K562 (cell line): ENCODE measurements at regions not wholly inside any gene's neighbourhood (a gene's known extent, or its start where the extent isn't known, plus 50 kb on each side); places are given as distances from the start of the nearest gene placed in this dataset.

Experiments used
- ATAC-seq: fragments of 200-7000 bp; cut with Tn5 transposase; 3 replicates; pipeline ENCODE4 v1.9.1; 2020; ENCODE audit warnings: moderate library complexity
- BruUV-seq: library from RNA; stranded (reverse); fragments of 400-500 nt; replicated peaks from 2 replicates; lab custom pipeline; 2021; lab: Mats Ljungman, UMichigan
- CTCF ChIA-PET: fragments of 300-600 bp; formaldehyde crosslinking; extraction: SDS; loops from one replicate; lab custom pipeline; 2021; ENCODE audit warnings: low intra/inter-chr PET ratio; lab: Yijun Ruan, JAX
- POLR2A ChIA-PET: fragments of 300-600, 350-650 bp; sonication (Branson Sonifier 250); formaldehyde crosslinking; extraction: SDS; loops from one replicate; lab custom pipeline; 2021; ENCODE audit warnings: antibody characterized with exemption, inconsistent platforms; lab: Yijun Ruan, JAX
- DNase-seq, 4 experiments: peaks; one replicate each; pipeline versions ENCODE4 v3.0.0 to v3.0.0-alpha.2; 2011 to 2018; ENCODE audit warnings: low spot score in 3 of 4, mixed read lengths in 3 of 4; ENCODE audit errors: extremely low read depth in 1 of 4
- FAIRE-seq: peaks from 2 replicates; lab custom pipeline; 2011; peaks lifted over from hg19 to GRCh38; lab: Jason Lieb, UNC
- H2AFZ ChIP-seq: 2 replicates; pipeline ENCODE4 v1.6.0; 2011; ENCODE audit warnings: low read depth, low read length, control low read depth, inconsistent platforms
- H3K27ac ChIP-seq: fragments of 200-600 bp; 3 replicates; pipeline ENCODE4 v1.8.0; 2011; ENCODE audit warnings: low read depth, mild to moderate bottlenecking, control low read depth, inconsistent platforms, low read length, moderate library complexity, mixed read lengths; ENCODE audit errors: extremely low read depth
- H3K27me3 ChIP-seq, 2 experiments: fragments of 300-600 bp in 1 of 2; 2 replicates in 1 of 2; 3 replicates in 1 of 2; pipeline versions ENCODE4 v1.6.0 to v1.8.0; 2011; ENCODE audit warnings: inconsistent platforms in 2 of 2, low read length in 2 of 2, mild to moderate bottlenecking in 1 of 2, mixed read lengths in 1 of 2, moderate library complexity in 1 of 2; ENCODE audit not compliant: control insufficient read depth in 2 of 2, insufficient read depth in 2 of 2
- H3K36me3 ChIP-seq: fragments of 300-600 bp; 3 replicates; pipeline ENCODE4 v1.8.0; 2011; ENCODE audit warnings: mild to moderate bottlenecking, low read length, inconsistent platforms; ENCODE audit not compliant: control insufficient read depth, insufficient read depth
- H3K4me1 ChIP-seq, 2 experiments: fragments of 200-600 bp in 1 of 2; replicated peaks in 1 of 2; 2 replicates in 1 of 2; 3 replicates in 1 of 2; pipeline versions ENCODE4 v1.5.1 to v1.8.0; 2011; ENCODE audit warnings: inconsistent platforms in 2 of 2, low read length in 2 of 2, mild to moderate bottlenecking in 1 of 2, mixed read lengths in 1 of 2, moderate library complexity in 1 of 2; ENCODE audit not compliant: control insufficient read depth in 2 of 2, insufficient read depth in 2 of 2
- H3K4me2 ChIP-seq: 2 replicates; pipeline ENCODE4 v1.6.1; 2011; ENCODE audit warnings: low read length, control low read depth, inconsistent platforms, mixed read lengths; ENCODE audit not compliant: insufficient read depth
- H3K4me3 ChIP-seq: fragments of 200-600 bp; sonication (generic), shearing (Covaris generic); 2 replicates; pipeline ENCODE4 v1.5.1; 2016; ENCODE audit warnings: control low read depth, inconsistent platforms
- H3K79me2 ChIP-seq: fragments of 200-600 bp; 3 replicates; pipeline ENCODE4 v1.8.0; 2011; ENCODE audit warnings: low read length, inconsistent platforms; ENCODE audit not compliant: control insufficient read depth, insufficient read depth
- H3K9ac ChIP-seq, 2 experiments: 2 replicates each; pipeline versions ENCODE4 v1.6.0 to v1.6.1; 2011; ENCODE audit warnings: low read depth in 2 of 2, low read length in 2 of 2, control low read depth in 1 of 2, inconsistent platforms in 1 of 2, mild to moderate bottlenecking in 1 of 2, mixed read lengths in 1 of 2; ENCODE audit not compliant: insufficient read depth in 1 of 2
- H3K9me1 ChIP-seq: one replicate; pipeline ENCODE4 v1.6.0; 2011; ENCODE audit warnings: inconsistent platforms, mild to moderate bottlenecking, low read length, moderate library complexity; ENCODE audit not compliant: control insufficient read depth, insufficient read depth
- H3K9me3 ChIP-seq: replicated peaks from 2 replicates; pipeline ENCODE4 v1.5.1; 2011; ENCODE audit warnings: low read depth, low read length, inconsistent platforms; ENCODE audit not compliant: control insufficient read depth, insufficient read depth
- H4K20me1 ChIP-seq: replicated peaks from 2 replicates; pipeline ENCODE4 v1.6.1; 2011; ENCODE audit warnings: low read length, inconsistent platforms, mixed read lengths; ENCODE audit not compliant: control insufficient read depth, insufficient read depth
- AFF4 ChIP-seq: sonication (generic); formaldehyde crosslinking; IDR thresholded peaks from 2 replicates; pipeline ENCODE4 v1.8.0; 2023; ENCODE audit warnings: mild to moderate bottlenecking, missing genetic modification reagents
- ARID2 ChIP-seq: fragments of 450-650 bp; IDR thresholded peaks from 2 replicates; pipeline ENCODE4 v1.6.1; 2017; ENCODE audit warnings: antibody characterized with exemption, mild to moderate bottlenecking
- BCLAF1 ChIP-seq, 2 experiments: fragments of 450-650 bp in 1 of 2; IDR thresholded peaks; 2 replicates each; pipeline ENCODE4 v1.6.1; 2011 to 2017; ENCODE audit warnings: low read depth in 2 of 2, antibody characterized with exemption in 1 of 2, borderline replicate concordance in 1 of 2, low read length in 1 of 2, mild to moderate bottlenecking in 1 of 2, mixed read lengths in 1 of 2; ENCODE audit not compliant: control insufficient read depth in 1 of 2
- C11orf30 ChIP-seq: fragments of 450-650 bp; IDR thresholded peaks from 2 replicates; pipeline ENCODE4 v1.6.1; 2016; ENCODE audit warnings: low read depth, mild to moderate bottlenecking
- CBFB ChIP-seq: sonication (generic); formaldehyde crosslinking; IDR thresholded peaks from 2 replicates; pipeline ENCODE4 v1.4.0; 2020; ENCODE audit warnings: mild to moderate bottlenecking, missing genetic modification reagents
- NCOR1 ChIP-seq: fragments of 450-650 bp; IDR thresholded peaks from 2 replicates; pipeline ENCODE4 v1.6.1; 2016; ENCODE audit warnings: mild to moderate bottlenecking, moderate library complexity
- POLR2B ChIP-seq: fragments of 450-650 bp; IDR thresholded peaks from 2 replicates; pipeline ENCODE4 v1.6.1; 2018; ENCODE audit warnings: low read depth; ENCODE audit not compliant: partially characterized antibody
- RBM15 ChIP-seq: fragments of 200-400 bp; formaldehyde crosslinking; IDR thresholded peaks from 2 replicates; pipeline ENCODE4 v1.6.1; 2018; ENCODE audit warnings: mild to moderate bottlenecking, low read length, moderate library complexity; ENCODE audit not compliant: insufficient read depth
- RBM17 ChIP-seq: fragments of 200-400 bp; formaldehyde crosslinking; IDR thresholded peaks from 2 replicates; pipeline ENCODE4 v1.6.1; 2017; ENCODE audit warnings: low read depth, mild to moderate bottlenecking, low read length, borderline replicate concordance
- RFX7 ChIP-seq: fragments of 250-450 bp; sonication (Bioruptor Pico); IDR thresholded peaks from 2 replicates; pipeline ENCODE4 v1.5.1; 2021; ENCODE audit warnings: mild to moderate bottlenecking
- SMC3 ChIP-seq: conservative IDR thresholded peaks from 2 replicates; pipeline ENCODE4 v1.6.1; 2011; ENCODE audit warnings: low read depth, low read length, improper control_type of control experiment; ENCODE audit not compliant: insufficient read depth
- ZBTB12 ChIP-seq: fragments of 250-450 bp; sonication (Bioruptor Pico); IDR thresholded peaks from 2 replicates; pipeline ENCODE4 v1.4.0; 2020
- ZNF121 ChIP-seq: sonication (generic); formaldehyde crosslinking; conservative IDR thresholded peaks from 2 replicates; pipeline ENCODE4 v1.8.0; 2022; ENCODE audit warnings: missing genetic modification reagents
- ZNF124 ChIP-seq: sonication (generic); formaldehyde crosslinking; IDR thresholded peaks from 2 replicates; pipeline ENCODE4 v1.8.1; 2022; ENCODE audit warnings: missing genetic modification reagents
- ZNF316 ChIP-seq: fragments of 450-650 bp; IDR thresholded peaks from 2 replicates; pipeline ENCODE4 v1.6.1; 2016
- WGBS: fragments of 100-300 bp; shearing (Covaris generic); methylation state at CpG from one replicate; pipeline ENCODE4 v1.1.6; 2016; ENCODE audit warnings: low coverage, mixed read lengths; ENCODE audit not compliant: insufficient coverage; ENCODE audit errors: missing lambda C conversion rate; 5-methylcytosine and 5-hydroxymethylcytosine counted together
- in situ Hi-C: fragments of 300-500 bp; cut with MboI; formaldehyde crosslinking; loops from 4 replicates; pipeline ENCODE4 v1.15.0; 2018; ENCODE audit warnings: inconsistent platforms, mixed read lengths
- intact Hi-C: fragments of 100-400 bp; cut with micrococcal nuclease; formaldehyde crosslinking; loops from 2 replicates; pipeline ENCODE4 v1.14.2; 2022

GRCh38 chr17:27396045-27396444 lies 60.2 kb upstream of the KSR1 start (continued):
- no peak for TF ChIP-seq AFF4 (CRISPR knock-in tag)
- TF ChIP-seq NCOR1, result no peak
- no peak for TF ChIP-seq CBFB (CRISPR knock-in tag)
- TF ChIP-seq ZBTB12, result no peak
- TF ChIP-seq SMC3, result no peak
- TF ChIP-seq POLR2B, result no peak

GRCh38 chr17:27396941-27397340 lies 59.3 kb upstream of the KSR1 start:
- FAIRE-seq (no peak), ATAC-seq (no peak), DNase-seq (no peak)
- H3K4me2 ChIP-seq, result no peak overlapping the region
- H3K27me3 ChIP-seq, result no peaks in the 10 kb centered on the region
- no peak overlapping the region for H3K9ac ChIP-seq
- ChIA-PET CTCF (no interaction called here), POLR2A (no interaction called here)
- WGBS, result 0% methylated on average over 1 of the region's 1 CpG
- BruUV-seq, result no TSS peak
- no peaks in the 10 kb centered on the region for H3K4me1 ChIP-seq
- in situ Hi-C loops, result no loop called here
- H3K36me3 ChIP-seq, result no peaks in the 10 kb centered on the region
- no peak overlapping the region for H3K27ac ChIP-seq
- no peaks in the 10 kb centered on the region for H4K20me1 ChIP-seq
- H3K79me2 ChIP-seq, result no peaks in the 10 kb centered on the region
- H3K9me1 ChIP-seq, result no peaks in the 10 kb centered on the region
- no peaks in the 10 kb centered on the region for H3K9me3 ChIP-seq
- no peak overlapping the region for H3K4me3 ChIP-seq
- intact Hi-C loops, result no loop called here
- no peak overlapping the region for H2AFZ ChIP-seq
- TF ChIP-seq ZNF121 (CRISPR knock-in tag) (no peak), RBM17 (no peak), C11orf30 (peak; percentile 67), ZNF316 (peak; percentile 58), ZNF124 (CRISPR knock-in tag) (no peak), RBM15 (no peak), BCLAF1 (IDR thresholded peaks at IDR 0.05; ENCODE audit: borderline replicate concordance in 1 of 2, control insufficient read depth in 1 of 2, low read depth in 2 of 2, low read length in 1 of 2) (no peak), RFX7 (CRISPR knock-in tag) (no peak), ARID2 (no peak)
